ENCODE measurements at regions not wholly inside any gene's neighbourhood (a gene's known extent, or its start where the extent isn't known, plus 50 kb on each side); places are given as distances from the start of the nearest gene placed in this dataset.

DNA sequence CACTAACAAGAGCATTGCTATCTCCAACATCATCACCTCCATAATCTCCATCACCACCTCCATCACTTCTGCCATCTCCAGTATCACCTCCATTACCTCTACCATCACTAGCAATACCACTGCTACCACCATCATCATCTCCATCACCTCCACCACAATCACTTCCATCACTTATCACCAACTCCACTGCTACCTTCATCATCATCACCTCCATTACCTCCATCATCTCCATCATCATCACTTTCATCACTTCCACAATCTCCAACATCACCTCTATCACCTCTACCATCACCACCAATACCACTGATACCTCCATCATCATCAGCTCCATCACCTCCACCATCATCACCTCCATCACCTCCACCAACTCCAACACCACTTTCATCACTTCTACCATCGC is 102.4 kb upstream of the TMEM132C start (continued):
- no peak for TF ChIP-seq CTBP2 (IDR thresholded peaks at IDR 0.05; ENCODE audit: borderline replicate concordance, insufficient read depth, insufficient read length, low read length)
- no peak for TF ChIP-seq TEAD4 (IDR thresholded peaks at IDR 0.05; ENCODE audit: low read depth, low read length)
- TF ChIP-seq, protein P1, sequence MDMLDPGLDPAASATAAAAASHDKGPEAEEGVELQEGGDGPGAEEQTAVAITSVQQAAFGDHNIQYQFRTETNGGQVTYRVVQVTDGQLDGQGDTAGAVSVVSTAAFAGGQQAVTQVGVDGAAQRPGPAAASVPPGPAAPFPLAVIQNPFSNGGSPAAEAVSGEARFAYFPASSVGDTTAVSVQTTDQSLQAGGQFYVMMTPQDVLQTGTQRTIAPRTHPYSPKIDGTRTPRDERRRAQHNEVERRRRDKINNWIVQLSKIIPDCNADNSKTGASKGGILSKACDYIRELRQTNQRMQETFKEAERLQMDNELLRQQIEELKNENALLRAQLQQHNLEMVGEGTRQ (IDR thresholded peaks at IDR 0.05; ENCODE audit: low read length), result no peak
- TF ChIP-seq, protein P2, sequence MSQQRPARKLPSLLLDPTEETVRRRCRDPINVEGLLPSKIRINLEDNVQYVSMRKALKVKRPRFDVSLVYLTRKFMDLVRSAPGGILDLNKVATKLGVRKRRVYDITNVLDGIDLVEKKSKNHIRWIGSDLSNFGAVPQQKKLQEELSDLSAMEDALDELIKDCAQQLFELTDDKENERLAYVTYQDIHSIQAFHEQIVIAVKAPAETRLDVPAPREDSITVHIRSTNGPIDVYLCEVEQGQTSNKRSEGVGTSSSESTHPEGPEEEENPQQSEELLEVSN (IDR thresholded peaks at IDR 0.05), result no peak
- TF ChIP-seq NRF1 (IDR thresholded peaks at IDR 0.05; ENCODE audit: low read depth, low read length), result no peak
